SU-DHL-6 (cell line): ENCODE measurements at regions not wholly inside any gene's neighbourhood (a gene's known extent, or its start where the extent isn't known, plus 50 kb on each side); places are given as distances from the start of the nearest gene placed in this dataset.

ENCODE experiments used
- H2AFZ ChIP-seq: fragments of 200-600 bp; sonication (generic); 2 replicates; pipeline ENCODE4 v1.6.1; 2014; ENCODE audit warnings: low read depth, mild to moderate bottlenecking, moderate library complexity, mixed read lengths, antibody characterized with exemption, low read length; ENCODE audit not compliant: severe bottlenecking
- H3F3A ChIP-seq: fragments of 200-600 bp; shearing (Covaris generic); 2 replicates; pipeline ENCODE4 v1.6.0; 2016; ENCODE audit warnings: antibody characterized with exemption, mild to moderate bottlenecking; ENCODE audit not compliant: insufficient read depth
- H3K27ac ChIP-seq: fragments of 200-600 bp; sonication (generic); 2 replicates; pipeline ENCODE4 v1.5.1; 2016; ENCODE audit warnings: low read depth, mild to moderate bottlenecking, low read length, moderate library complexity, mixed read lengths
- H3K27me3 ChIP-seq: fragments of 200-600 bp; sonication (generic), shearing (Covaris generic); 2 replicates; pipeline ENCODE4 v1.6.0; 2014; ENCODE audit warnings: mild to moderate bottlenecking, low read length
- H3K36me3 ChIP-seq: fragments of 200-600 bp; sonication (generic); 2 replicates; pipeline ENCODE4 v1.6.1; 2014; ENCODE audit warnings: mild to moderate bottlenecking, low read length, mixed read lengths
- H3K4me2 ChIP-seq: fragments of 300-600, 200-600 bp; shearing (Covaris generic), sonication (generic); 2 replicates; pipeline ENCODE4 v1.6.0; 2014; ENCODE audit warnings: low read length, low read depth, mild to moderate bottlenecking; ENCODE audit not compliant: poor library complexity, severe bottlenecking
- H3K4me3 ChIP-seq: fragments of 200-600 bp; sonication (generic); 2 replicates; pipeline ENCODE4 v1.5.1; 2014; ENCODE audit warnings: antibody characterized with exemption, low read length, mild to moderate bottlenecking, mixed read lengths; ENCODE audit not compliant: insufficient read depth, poor library complexity, severe bottlenecking
- H3K79me2 ChIP-seq: fragments of 200-600 bp; sonication (generic); 2 replicates; pipeline ENCODE4 v1.6.1; 2014; ENCODE audit warnings: mild to moderate bottlenecking, low read length, moderate library complexity; ENCODE audit not compliant: insufficient read depth
- H3K9ac ChIP-seq: fragments of 200-600 bp; sonication (generic); 2 replicates; pipeline ENCODE4 v1.7.0; 2014; ENCODE audit warnings: mild to moderate bottlenecking, low read length
- H3K9me2 ChIP-seq: fragments of 200-600 bp; sonication (generic); replicated peaks from 2 replicates; pipeline ENCODE4 v1.6.1; 2014; ENCODE audit warnings: low read length; ENCODE audit not compliant: insufficient read depth
- H3K9me3 ChIP-seq: fragments of 200-600 bp; sonication (generic); 2 replicates; pipeline ENCODE4 v1.6.1; 2014; ENCODE audit warnings: low read length, mixed read lengths; ENCODE audit not compliant: insufficient read depth
- H4K20me1 ChIP-seq: fragments of 200-600 bp; sonication (generic); 2 replicates; pipeline ENCODE4 v1.6.1; 2014; ENCODE audit warnings: low read depth, mild to moderate bottlenecking, antibody characterized with exemption, low read length, moderate library complexity, mixed read lengths
- EZH2phosphoT487 ChIP-seq: fragments of 200-600 bp; sonication (generic), shearing (Covaris generic); conservative IDR thresholded peaks from 2 replicates; pipeline ENCODE4 v1.6.1; 2018; ENCODE audit warnings: mild to moderate bottlenecking, antibody characterized with exemption, low read length, moderate library complexity, mixed read lengths
- TF ChIP-seq, protein P1 (sequence below): fragments of 200-600 bp; sonication (generic); IDR thresholded peaks from one replicate; pipeline ENCODE4 v1.5.1; 2017; ENCODE audit warnings: antibody characterized with exemption, mild to moderate bottlenecking, low read length, moderate library complexity; ENCODE audit not compliant: insufficient read depth, poor library complexity, severe bottlenecking

DNA sequence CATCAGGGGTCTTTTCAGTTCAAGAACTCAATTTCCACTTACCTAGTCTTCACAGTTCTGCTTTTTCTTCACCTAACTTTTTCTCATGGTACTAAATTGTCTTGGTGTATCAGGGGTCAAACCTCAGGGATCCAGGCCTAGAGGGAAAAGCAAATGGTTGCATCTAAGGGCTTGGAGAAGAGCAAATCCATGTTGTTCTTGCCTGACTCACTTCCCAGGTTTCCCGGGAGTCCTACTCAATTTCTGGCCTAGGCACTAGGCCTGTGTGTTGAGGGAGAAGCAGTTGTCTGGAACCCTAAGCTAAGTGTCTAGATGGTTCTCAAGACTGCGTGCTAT is 191.9 kb upstream of the STK26 start:
- no peak overlapping the region for H3K4me3 ChIP-seq
- no peaks in the 10 kb centered on the region for H3K79me2 ChIP-seq
- no peaks in the 10 kb centered on the region for H3K36me3 ChIP-seq
- TF ChIP-seq EZH2phosphoT487 = no peak
- TF ChIP-seq, protein P1, sequence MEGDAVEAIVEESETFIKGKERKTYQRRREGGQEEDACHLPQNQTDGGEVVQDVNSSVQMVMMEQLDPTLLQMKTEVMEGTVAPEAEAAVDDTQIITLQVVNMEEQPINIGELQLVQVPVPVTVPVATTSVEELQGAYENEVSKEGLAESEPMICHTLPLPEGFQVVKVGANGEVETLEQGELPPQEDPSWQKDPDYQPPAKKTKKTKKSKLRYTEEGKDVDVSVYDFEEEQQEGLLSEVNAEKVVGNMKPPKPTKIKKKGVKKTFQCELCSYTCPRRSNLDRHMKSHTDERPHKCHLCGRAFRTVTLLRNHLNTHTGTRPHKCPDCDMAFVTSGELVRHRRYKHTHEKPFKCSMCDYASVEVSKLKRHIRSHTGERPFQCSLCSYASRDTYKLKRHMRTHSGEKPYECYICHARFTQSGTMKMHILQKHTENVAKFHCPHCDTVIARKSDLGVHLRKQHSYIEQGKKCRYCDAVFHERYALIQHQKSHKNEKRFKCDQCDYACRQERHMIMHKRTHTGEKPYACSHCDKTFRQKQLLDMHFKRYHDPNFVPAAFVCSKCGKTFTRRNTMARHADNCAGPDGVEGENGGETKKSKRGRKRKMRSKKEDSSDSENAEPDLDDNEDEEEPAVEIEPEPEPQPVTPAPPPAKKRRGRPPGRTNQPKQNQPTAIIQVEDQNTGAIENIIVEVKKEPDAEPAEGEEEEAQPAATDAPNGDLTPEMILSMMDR = no peak
- no peaks in the 10 kb centered on the region for H4K20me1 ChIP-seq
- no peaks in the 10 kb centered on the region for H3K27me3 ChIP-seq
- no peak overlapping the region for H3K4me2 ChIP-seq
- no peak overlapping the region for H3K27ac ChIP-seq
- H3K9me2 ChIP-seq = no peaks in the 10 kb centered on the region
- H3F3A ChIP-seq = no peaks in the 10 kb centered on the region
- H3K9me3 ChIP-seq = no peaks in the 10 kb centered on the region
- H2AFZ ChIP-seq = no peak overlapping the region
- H3K9ac ChIP-seq = no peak overlapping the region

DNA sequence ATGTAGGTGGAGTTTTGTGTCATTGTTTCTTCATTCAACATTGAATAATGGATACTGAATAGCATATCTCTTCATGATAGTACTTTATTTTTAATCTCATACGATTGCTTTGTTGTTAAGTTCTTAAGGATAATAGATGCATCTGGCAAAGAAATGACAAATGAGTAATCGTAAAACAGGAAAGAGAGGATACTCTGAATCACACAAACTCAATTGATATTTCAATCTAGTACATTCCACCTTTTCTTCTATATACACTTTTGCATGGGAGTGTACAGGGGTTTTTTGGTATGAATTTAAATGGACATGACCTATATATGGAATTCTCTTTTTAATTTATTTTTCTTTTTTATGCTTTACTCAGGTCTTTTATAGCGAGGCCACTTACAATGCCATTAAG is 186.9 kb upstream of the STK26 start:
- Histone ChIP-seq H3K9ac (no peak overlapping the region), H2AFZ (no peak overlapping the region), H3K9me2 (no peaks in the 10 kb centered on the region), H3K36me3 (no peaks in the 10 kb centered on the region), H3F3A (no peaks in the 10 kb centered on the region), H3K4me3 (no peak overlapping the region), H3K27me3 (no peaks in the 10 kb centered on the region), H3K79me2 (no peaks in the 10 kb centered on the region), H3K9me3 (no peaks in the 10 kb centered on the region), H3K4me2 (no peak overlapping the region), H3K27ac (no peak overlapping the region), H4K20me1 (no peaks in the 10 kb centered on the region)
- TF ChIP-seq EZH2phosphoT487 = no peak
- TF ChIP-seq, protein P1 = no peak

- TF ChIP-seq, protein P1 = no peak
- no peak for TF ChIP-seq EZH2phosphoT487
- Histone ChIP-seq H3F3A (no peaks in the 10 kb centered on the region), H3K9me2 (no peaks in the 10 kb centered on the region), H4K20me1 (no peaks in the 10 kb centered on the region), H2AFZ (no peak overlapping the region), H3K4me3 (no peak overlapping the region), H3K9me3 (no peaks in the 10 kb centered on the region), H3K27me3 (no peaks in the 10 kb centered on the region), H3K9ac (no peak overlapping the region), H3K27ac (no peak overlapping the region), H3K36me3 (no peaks in the 10 kb centered on the region), H3K79me2 (no peaks in the 10 kb centered on the region), H3K4me2 (no peak overlapping the region)
These were observed 185.8 kb upstream of the STK26 start for GRCh38 chrX:131837325-131837724.
